ENCODE measurements at regions not wholly inside any gene's neighbourhood (a gene's known extent, or its start where the extent isn't known, plus 50 kb on each side); places are given as distances from the start of the nearest gene placed in this dataset.

GRCh38 chr4:180205276-180205675, 2037.9 kb upstream of the TENM3 start:
- Histone ChIP-seq H3K27me3 (replicated peaks; ENCODE audit: control insufficient read depth, insufficient read depth, low read length) (no peaks in the 10 kb centered on the region), H3K4me3 (replicated peaks; ENCODE audit: low read depth, low read length) (no peak overlapping the region), H3K36me3 (ENCODE audit: control insufficient read depth, insufficient read depth, low read length) (no peaks in the 10 kb centered on the region)
- no peak for TF ChIP-seq CTCF (IDR thresholded peaks at IDR 0.05; ENCODE audit: insufficient read depth, low read length, poor library complexity, severe bottlenecking)
- DNase-seq (ENCODE audit: extremely low read depth, insufficient read length) = no peak

- Histone ChIP-seq H3K4me3 (replicated peaks; ENCODE audit: low read depth, low read length) (no peak overlapping the region), H3K36me3 (ENCODE audit: control insufficient read depth, insufficient read depth, low read length) (no peaks in the 10 kb centered on the region), H3K27me3 (replicated peaks; ENCODE audit: control insufficient read depth, insufficient read depth, low read length) (no peaks in the 10 kb centered on the region)
- no peak for DNase-seq (ENCODE audit: extremely low read depth, insufficient read length)
- no peak for TF ChIP-seq CTCF (IDR thresholded peaks at IDR 0.05; ENCODE audit: insufficient read depth, low read length, poor library complexity, severe bottlenecking)
These were observed 2035.3 kb upstream of the TENM3 start for GRCh38 chr4:180207921-180208320.

GRCh38 chr4:180217070-180217469, 2026.1 kb upstream of the TENM3 start:
- Histone ChIP-seq H3K4me3 (replicated peaks; ENCODE audit: low read depth, low read length) (no peak overlapping the region), H3K36me3 (ENCODE audit: control insufficient read depth, insufficient read depth, low read length) (no peaks in the 10 kb centered on the region), H3K27me3 (replicated peaks; ENCODE audit: control insufficient read depth, insufficient read depth, low read length) (no peaks in the 10 kb centered on the region)
- no peak for DNase-seq (ENCODE audit: extremely low read depth, insufficient read length)
- TF ChIP-seq CTCF (IDR thresholded peaks at IDR 0.05; ENCODE audit: insufficient read depth, low read length, poor library complexity, severe bottlenecking) = no peak

- TF ChIP-seq CTCF (IDR thresholded peaks at IDR 0.05; ENCODE audit: insufficient read depth, low read length, poor library complexity, severe bottlenecking) = no peak
- DNase-seq (ENCODE audit: extremely low read depth, insufficient read length) = no peak
- no peaks in the 10 kb centered on the region for H3K27me3 ChIP-seq (replicated peaks; ENCODE audit: control insufficient read depth, insufficient read depth, low read length)
- no peaks in the 10 kb centered on the region for H3K36me3 ChIP-seq (ENCODE audit: control insufficient read depth, insufficient read depth, low read length)
- H3K4me3 ChIP-seq (replicated peaks; ENCODE audit: low read depth, low read length) = no peak overlapping the region
These were observed 2024.1 kb upstream of the TENM3 start for GRCh38 chr4:180219080-180219479.

- no peak for DNase-seq (ENCODE audit: extremely low read depth, insufficient read length)
- no peaks in the 10 kb centered on the region for H3K27me3 ChIP-seq (replicated peaks; ENCODE audit: control insufficient read depth, insufficient read depth, low read length)
- H3K4me3 ChIP-seq (replicated peaks; ENCODE audit: low read depth, low read length) = no peak overlapping the region
- H3K36me3 ChIP-seq (ENCODE audit: control insufficient read depth, insufficient read depth, low read length) = no peaks in the 10 kb centered on the region
- no peak for TF ChIP-seq CTCF (IDR thresholded peaks at IDR 0.05; ENCODE audit: insufficient read depth, low read length, poor library complexity, severe bottlenecking)
These were observed 2017.2 kb upstream of the TENM3 start for GRCh38 chr4:180225977-180226376.

GRCh38 chr4:180234730-180235129, 2008.5 kb upstream of the TENM3 start:
- Histone ChIP-seq H3K36me3 (ENCODE audit: control insufficient read depth, insufficient read depth, low read length) (no peaks in the 10 kb centered on the region), H3K4me3 (replicated peaks; ENCODE audit: low read depth, low read length) (no peak overlapping the region), H3K27me3 (replicated peaks; ENCODE audit: control insufficient read depth, insufficient read depth, low read length) (no peaks in the 10 kb centered on the region)
- TF ChIP-seq CTCF (IDR thresholded peaks at IDR 0.05; ENCODE audit: insufficient read depth, low read length, poor library complexity, severe bottlenecking) = no peak
- no peak for DNase-seq (ENCODE audit: extremely low read depth, insufficient read length)
